GM23248 (cell line): ENCODE measurements at regions not wholly inside any gene's neighbourhood (a gene's known extent, or its start where the extent isn't known, plus 50 kb on each side); places are given as distances from the start of the nearest gene placed in this dataset.

Experiments
- EZH2 ChIP-seq: fragments of 200-600 bp; sonication (generic); IDR thresholded peaks from 2 replicates; pipeline ENCODE4 v1.6.1; 2018; ENCODE audit warnings: antibody characterized with exemption, mild to moderate bottlenecking; ENCODE audit not compliant: insufficient read depth, poor library complexity, severe bottlenecking
- EZH2phosphoT487 ChIP-seq: fragments of 200-600 bp; sonication (generic); IDR thresholded peaks from 2 replicates; pipeline ENCODE4 v1.6.1; 2018; ENCODE audit warnings: antibody characterized with exemption, moderate library complexity, mild to moderate bottlenecking, low read depth; ENCODE audit not compliant: insufficient read depth

DNA sequence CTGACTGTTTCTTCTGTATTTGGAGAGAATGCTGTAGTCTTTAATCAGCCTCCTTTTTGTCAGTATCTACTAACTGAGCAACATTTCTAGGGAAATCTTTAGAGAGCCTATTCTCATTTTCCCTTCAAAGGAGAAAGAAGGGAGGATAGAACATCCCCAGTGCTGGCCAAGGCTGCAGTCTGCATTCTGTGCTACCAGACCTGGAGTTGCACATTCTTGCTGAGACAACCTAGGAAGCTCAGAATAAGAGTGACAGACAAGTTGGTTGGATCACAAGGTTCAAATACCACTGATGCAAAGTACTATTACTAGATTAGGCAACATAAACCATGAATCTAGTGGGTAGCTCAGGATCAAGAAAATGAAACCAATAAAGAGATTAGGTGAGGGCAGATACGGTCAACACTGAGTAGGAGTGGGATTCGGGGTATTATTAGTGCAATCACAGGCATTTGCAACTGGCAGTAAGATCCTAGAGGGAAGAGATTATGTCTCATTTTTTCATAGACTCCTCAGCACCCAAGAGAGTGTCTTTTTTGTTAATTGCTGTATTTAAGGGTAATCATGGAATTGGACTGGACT, 213.5 kb upstream of the FAM83B start:
- TF ChIP-seq EZH2, result no peak
- TF ChIP-seq EZH2phosphoT487, result no peak
